ENCODE measurements at regions not wholly inside any gene's neighbourhood (a gene's known extent, or its start where the extent isn't known, plus 50 kb on each side); places are given as distances from the start of the nearest gene placed in this dataset.
"Not testable (repeated sequence)": the region's sequence is repeated elsewhere in the genome, so short reads cannot be mapped to it uniquely, and the experiment has no call there.

- DNase-seq = no peak
- no peaks in the 10 kb centered on the region for H3K9me3 ChIP-seq
- TF ChIP-seq POLR2AphosphoS5 (IDR thresholded peaks at IDR 0.05) (no peak), CTCF (IDR thresholded peaks at IDR 0.05) (no peak), EP300 (IDR thresholded peaks at IDR 0.05) (no peak), POLR2A (IDR thresholded peaks at IDR 0.05) (no peak)
- H3K27ac ChIP-seq = no peak overlapping the region
- H3K36me3 ChIP-seq = no peaks in the 10 kb centered on the region
- H3K4me1 ChIP-seq = no peaks in the 10 kb centered on the region
- no peaks in the 10 kb centered on the region for H3K27me3 ChIP-seq
- H3K4me3 ChIP-seq = no peak overlapping the region
- intact Hi-C loops (cut with DNase I) = no loop called here
- WGBS, 2 donors = 93 to 97% methylated on average over 1 of the region's 1 CpG
These were observed 712.5 kb upstream of the ANKRD30A start for GRCh38 chr10:36412942-36413341.

- intact Hi-C loops (cut with DNase I); H3K36me3 ChIP-seq; H3K27me3 ChIP-seq; H3K4me3 ChIP-seq; H3K9me3 ChIP-seq; H3K27ac ChIP-seq; DNase-seq; H3K4me1 ChIP-seq: not testable (repeated sequence)
- 62 to 81% methylated on average over 8 of the region's 8 CpGs for WGBS, 2 donors
These were observed 725.2 kb upstream of the ANKRD30A start for GRCh38 chr10:36400238-36400637.

- no peaks in the 10 kb centered on the region for H3K9me3 ChIP-seq
- H3K4me3 ChIP-seq = no peak overlapping the region
- H3K4me1 ChIP-seq = peaks cover 0 to 5% (median 0%) of the 10 kb centered on the region in 4 donors
- TF ChIP-seq CTCF (IDR thresholded peaks at IDR 0.05) = no peak
- H3K27me3 ChIP-seq = no peaks in the 10 kb centered on the region
- intact Hi-C loops (cut with DNase I) = no loop called here
- WGBS, 2 donors = 71 to 81% methylated on average over 3 of the region's 3 CpGs
- no peak overlapping the region for H3K27ac ChIP-seq
- no peaks in the 10 kb centered on the region for H3K36me3 ChIP-seq
- DNase-seq = no peak
These were observed 731.6 kb upstream of the ANKRD30A start for GRCh38 chr10:36393801-36394200.

GRCh38 chr10:36391405-36391804, 734.0 kb upstream of the ANKRD30A start:
- no peak for TF ChIP-seq EP300 (IDR thresholded peaks at IDR 0.05)
- TF ChIP-seq POLR2A (IDR thresholded peaks at IDR 0.05) = no peak
- no peak for TF ChIP-seq POLR2AphosphoS5 (IDR thresholded peaks at IDR 0.05)
- TF ChIP-seq CTCF (IDR thresholded peaks at IDR 0.05) = no peak
- Histone ChIP-seq H3K27me3 (no peaks in the 10 kb centered on the region), H3K4me1 (peaks cover 0 to 1% (median 0%) of the 10 kb centered on the region in 4 donors), H3K27ac (no peak overlapping the region), H3K36me3 (no peaks in the 10 kb centered on the region), H3K4me3 (no peak overlapping the region), H3K9me3 (no peaks in the 10 kb centered on the region)
- intact Hi-C loops (cut with DNase I) = no loop called here
- no peak for DNase-seq
- 75 to 85% methylated on average over 4 of the region's 4 CpGs for WGBS, 2 donors

- no peak overlapping the region for H3K4me3 ChIP-seq
- WGBS, 2 donors = 40 to 71% methylated on average over 1 of the region's 1 CpG
- no peak overlapping the region for H3K27ac ChIP-seq
- no peak for DNase-seq
- no peaks in the 10 kb centered on the region for H3K36me3 ChIP-seq
- intact Hi-C loops (cut with DNase I) = no loop called here
- no peak for TF ChIP-seq EP300 (IDR thresholded peaks at IDR 0.05)
- TF ChIP-seq POLR2A (IDR thresholded peaks at IDR 0.05) = no peak
- no peaks in the 10 kb centered on the region for H3K9me3 ChIP-seq
- no peaks in the 10 kb centered on the region for H3K27me3 ChIP-seq
- H3K4me1 ChIP-seq = peaks cover 0 to 7% (median 0%) of the 10 kb centered on the region in 4 donors
These were observed 735.2 kb upstream of the ANKRD30A start for GRCh38 chr10:36390221-36390620.

- Histone ChIP-seq H3K4me3 (no peak overlapping the region), H3K4me1 (peaks cover 0 to 12% (median 0%) of the 10 kb centered on the region in 4 donors), H3K27ac (no peak overlapping the region), H3K9me3 (no peaks in the 10 kb centered on the region), H3K27me3 (no peaks in the 10 kb centered on the region), H3K36me3 (no peaks in the 10 kb centered on the region)
- no peak for TF ChIP-seq CTCF (IDR thresholded peaks at IDR 0.05)
- no peak for TF ChIP-seq POLR2A (IDR thresholded peaks at IDR 0.05)
- no peak for TF ChIP-seq EP300 (IDR thresholded peaks at IDR 0.05)
- no peak for TF ChIP-seq POLR2AphosphoS5 (IDR thresholded peaks at IDR 0.05)
- WGBS, 2 donors = 86 to 93% methylated on average over 3 of the region's 3 CpGs
- no peak for DNase-seq
- intact Hi-C loops (cut with DNase I) = no loop called here
These were observed 737.2 kb upstream of the ANKRD30A start for GRCh38 chr10:36388166-36388565.
